Glutamatergic neuron (in vitro differentiated cells): ENCODE measurements at regions not wholly inside any gene's neighbourhood (a gene's known extent, or its start where the extent isn't known, plus 50 kb on each side); places are given as distances from the start of the nearest gene placed in this dataset.

ENCODE experiments used
- DNase-seq: peaks from one replicate; pipeline ENCODE4 v3.0.0; 2022
- H3K27ac Mint-ChIP-seq: one replicate; pipeline ENCODE4 v1.8.0; 2020; ENCODE audit warnings: mild to moderate bottlenecking, mixed read lengths, inconsistent platforms; ENCODE audit not compliant: unreplicated experiment
- H3K27me3 Mint-ChIP-seq: one replicate; pipeline ENCODE4 v1.8.0; 2020; ENCODE audit warnings: mild to moderate bottlenecking, moderate library complexity, mixed read lengths, inconsistent platforms; ENCODE audit not compliant: unreplicated experiment
- H3K36me3 Mint-ChIP-seq: one replicate; pipeline ENCODE4 v1.8.0; 2020; ENCODE audit warnings: mild to moderate bottlenecking, mixed read lengths, inconsistent platforms; ENCODE audit not compliant: unreplicated experiment
- H3K4me1 Mint-ChIP-seq: one replicate; pipeline ENCODE4 v1.8.0; 2020; ENCODE audit warnings: mild to moderate bottlenecking, low read depth, mixed read lengths, inconsistent platforms; ENCODE audit not compliant: unreplicated experiment
- H3K4me3 Mint-ChIP-seq: one replicate; pipeline ENCODE4 v1.8.0; 2020; ENCODE audit warnings: mild to moderate bottlenecking, mixed read lengths, inconsistent platforms; ENCODE audit not compliant: unreplicated experiment
- H3K9me3 Mint-ChIP-seq: one replicate; pipeline ENCODE4 v1.8.0; 2020; ENCODE audit warnings: mild to moderate bottlenecking, moderate library complexity, mixed read lengths, inconsistent platforms; ENCODE audit not compliant: unreplicated experiment
- TF ChIP-seq, protein P1 (sequence below): fragments of 200-600 bp; sonication (generic); IDR thresholded peaks from one replicate; pipeline ENCODE4 v1.5.0; 2021; ENCODE audit not compliant: partially characterized antibody, unreplicated experiment

DNA sequence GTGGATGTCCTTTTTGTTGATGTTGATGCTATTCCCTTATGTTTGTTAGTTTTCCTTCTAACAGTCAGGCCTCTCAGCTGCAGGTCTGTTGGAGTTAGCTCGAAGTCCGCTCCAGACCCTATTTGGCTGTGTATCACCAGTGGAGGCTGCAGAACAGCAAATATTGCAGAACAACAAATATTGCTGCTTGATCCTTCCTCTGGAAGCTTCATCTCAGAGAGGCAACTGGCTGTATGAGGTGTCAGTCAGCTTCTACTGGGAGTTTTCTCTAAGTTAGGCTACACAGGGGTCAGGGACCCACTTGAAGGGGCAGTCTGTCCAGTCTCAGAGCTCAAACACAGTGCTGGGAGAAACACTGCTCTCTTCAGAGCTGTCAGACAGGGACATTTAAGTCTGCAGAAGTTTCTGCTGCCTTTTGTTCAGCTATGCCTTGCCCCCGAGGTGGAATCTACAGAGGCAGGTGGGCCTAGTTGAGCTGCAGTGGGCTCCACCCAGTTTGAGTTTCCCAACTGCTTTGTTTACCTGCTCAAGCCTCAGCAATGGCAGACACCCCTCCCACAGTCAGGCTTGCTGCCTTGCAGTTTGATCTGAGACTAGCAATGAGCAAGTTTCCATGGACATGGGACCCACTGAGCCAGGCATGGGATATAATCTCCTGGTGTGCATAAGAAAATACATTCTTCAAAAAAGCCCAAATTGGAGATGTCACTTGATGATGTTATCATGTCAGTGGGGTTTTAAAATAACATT lies 99.5 kb downstream of the KDM5D start:
- Mint-ChIP-seq H3K27ac (no peak overlapping the region), H3K4me1 (no peaks in the 10 kb centered on the region), H3K27me3 (no peaks in the 10 kb centered on the region), H3K9me3 (no peaks in the 10 kb centered on the region), H3K36me3 (no peaks in the 10 kb centered on the region), H3K4me3 (no peak overlapping the region)
- DNase-seq = no peak
- TF ChIP-seq, protein P1, sequence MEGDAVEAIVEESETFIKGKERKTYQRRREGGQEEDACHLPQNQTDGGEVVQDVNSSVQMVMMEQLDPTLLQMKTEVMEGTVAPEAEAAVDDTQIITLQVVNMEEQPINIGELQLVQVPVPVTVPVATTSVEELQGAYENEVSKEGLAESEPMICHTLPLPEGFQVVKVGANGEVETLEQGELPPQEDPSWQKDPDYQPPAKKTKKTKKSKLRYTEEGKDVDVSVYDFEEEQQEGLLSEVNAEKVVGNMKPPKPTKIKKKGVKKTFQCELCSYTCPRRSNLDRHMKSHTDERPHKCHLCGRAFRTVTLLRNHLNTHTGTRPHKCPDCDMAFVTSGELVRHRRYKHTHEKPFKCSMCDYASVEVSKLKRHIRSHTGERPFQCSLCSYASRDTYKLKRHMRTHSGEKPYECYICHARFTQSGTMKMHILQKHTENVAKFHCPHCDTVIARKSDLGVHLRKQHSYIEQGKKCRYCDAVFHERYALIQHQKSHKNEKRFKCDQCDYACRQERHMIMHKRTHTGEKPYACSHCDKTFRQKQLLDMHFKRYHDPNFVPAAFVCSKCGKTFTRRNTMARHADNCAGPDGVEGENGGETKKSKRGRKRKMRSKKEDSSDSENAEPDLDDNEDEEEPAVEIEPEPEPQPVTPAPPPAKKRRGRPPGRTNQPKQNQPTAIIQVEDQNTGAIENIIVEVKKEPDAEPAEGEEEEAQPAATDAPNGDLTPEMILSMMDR = no peak

DNA sequence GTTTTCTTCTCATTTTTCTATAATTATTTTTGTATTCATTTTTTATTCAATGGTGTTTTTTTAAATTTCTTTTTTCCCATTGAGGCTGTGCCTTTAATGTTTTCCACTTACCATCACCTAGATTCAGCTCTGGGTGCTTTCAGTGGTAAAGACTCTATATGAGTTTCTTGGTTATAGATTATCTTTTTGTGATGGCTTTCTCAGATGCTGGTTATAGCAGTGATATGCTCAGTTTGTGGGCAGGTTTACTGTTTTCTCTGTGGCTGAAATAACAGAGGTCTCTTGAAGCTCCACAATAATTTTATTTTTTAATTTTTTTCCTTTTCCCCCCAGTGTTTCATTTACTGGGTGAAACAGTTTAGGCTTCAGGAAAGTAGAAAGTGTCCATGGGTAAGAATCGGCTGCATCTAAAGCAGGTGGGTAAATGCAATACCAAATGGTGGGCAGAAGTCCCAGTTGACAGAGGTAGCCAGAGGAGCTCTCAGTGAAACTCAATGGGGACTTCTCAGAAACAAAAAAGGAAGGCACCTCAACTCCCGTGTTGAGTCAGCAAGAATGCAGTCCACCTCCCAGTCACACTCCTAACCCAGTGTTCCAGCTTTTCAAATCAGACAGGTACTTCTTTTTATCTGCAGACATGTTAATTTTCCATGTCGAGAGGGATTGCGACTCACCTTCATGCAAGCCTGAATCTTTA lies 106.7 kb downstream of the KDM5D start:
- TF ChIP-seq, protein P1 = no peak
- DNase-seq = no peak
- Mint-ChIP-seq H3K36me3 (no peaks in the 10 kb centered on the region), H3K27me3 (no peaks in the 10 kb centered on the region), H3K4me1 (no peaks in the 10 kb centered on the region), H3K9me3 (no peaks in the 10 kb centered on the region), H3K27ac (no peak overlapping the region), H3K4me3 (no peak overlapping the region)

DNA sequence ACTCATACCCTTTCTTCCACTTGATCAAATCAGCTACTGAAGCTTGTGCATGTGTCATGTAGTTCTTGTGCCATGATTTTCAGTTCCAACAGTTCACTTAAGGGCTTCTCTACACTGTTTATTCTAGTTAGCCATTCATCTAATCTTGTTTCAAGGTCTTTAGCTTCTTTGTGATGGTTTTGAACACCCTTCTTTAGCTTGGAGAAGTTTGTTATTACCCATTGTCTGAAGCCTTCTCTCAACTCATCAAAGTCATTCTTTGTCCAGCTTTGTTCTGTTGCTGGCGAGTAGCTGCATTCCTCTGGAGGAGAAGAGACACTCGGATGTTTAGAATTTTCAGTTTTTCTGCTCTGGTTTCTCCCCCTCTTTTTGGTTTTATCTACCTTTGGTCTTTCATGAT lies 115.6 kb downstream of the KDM5D start:
- Mint-ChIP-seq H3K4me1 (no peaks in the 10 kb centered on the region), H3K36me3 (no peaks in the 10 kb centered on the region), H3K27me3 (no peaks in the 10 kb centered on the region), H3K4me3 (no peak overlapping the region), H3K27ac (no peak overlapping the region), H3K9me3 (peaks cover 2% of the 10 kb centered on the region)
- TF ChIP-seq, protein P1 = no peak
- no peak for DNase-seq

DNA sequence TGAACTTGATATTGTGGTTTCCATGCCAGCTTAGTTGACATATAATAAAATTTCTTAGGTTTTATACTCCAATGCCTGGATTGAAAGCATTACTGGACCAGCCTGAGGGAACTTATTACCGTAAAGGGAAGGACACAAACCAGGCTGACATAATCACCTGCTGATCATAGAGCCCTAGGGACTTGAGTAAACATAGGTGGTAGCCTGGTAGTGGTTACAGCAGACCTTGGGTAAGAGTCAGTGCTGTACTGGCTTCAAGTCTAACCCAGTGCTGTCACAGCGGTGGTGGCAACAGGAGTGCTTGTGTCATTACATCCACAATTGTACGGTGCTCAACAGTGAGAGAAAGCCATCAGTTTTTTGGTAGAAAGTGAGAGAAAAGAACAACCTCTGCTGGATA lies 122.1 kb downstream of the KDM5D start:
- H3K4me3 Mint-ChIP-seq = no peak overlapping the region
- no peaks in the 10 kb centered on the region for H3K36me3 Mint-ChIP-seq
- no peaks in the 10 kb centered on the region for H3K27me3 Mint-ChIP-seq
- no peaks in the 10 kb centered on the region for H3K9me3 Mint-ChIP-seq
- H3K4me1 Mint-ChIP-seq = no peaks in the 10 kb centered on the region
- H3K27ac Mint-ChIP-seq = no peak overlapping the region
- no peak for DNase-seq
- TF ChIP-seq, protein P1 = no peak

DNA sequence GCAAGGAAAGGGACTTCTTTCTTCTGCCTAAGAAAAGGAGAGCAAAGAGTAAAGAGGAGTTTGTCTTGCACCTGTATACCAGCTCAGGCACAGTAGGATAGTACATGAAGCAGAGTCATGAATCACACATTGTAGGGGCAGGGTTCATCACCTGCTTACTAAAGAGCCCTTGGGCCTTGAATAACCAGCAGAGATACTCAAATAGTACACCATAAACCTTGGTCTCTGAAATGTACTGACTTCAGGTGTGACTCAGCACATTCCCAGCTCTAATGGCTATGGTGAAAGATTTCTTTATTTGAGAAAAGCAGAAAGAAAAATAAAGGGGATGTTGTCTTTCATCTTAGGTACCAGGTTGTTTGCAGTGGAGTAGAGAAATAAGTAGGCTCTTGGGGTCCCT lies 122.8 kb downstream of the KDM5D start:
- H3K4me1 Mint-ChIP-seq = no peaks in the 10 kb centered on the region

More for the DNA sequence above, 122.8 kb downstream of the KDM5D start:
- no peak overlapping the region for H3K27ac Mint-ChIP-seq
- TF ChIP-seq, protein P1 = no peak
- no peaks in the 10 kb centered on the region for H3K9me3 Mint-ChIP-seq
- H3K4me3 Mint-ChIP-seq = no peak overlapping the region
- no peak for DNase-seq
- H3K27me3 Mint-ChIP-seq = no peaks in the 10 kb centered on the region
- H3K36me3 Mint-ChIP-seq = no peaks in the 10 kb centered on the region
